ENCODE measurements at regions not wholly inside any gene's neighbourhood (a gene's known extent, or its start where the extent isn't known, plus 50 kb on each side); places are given as distances from the start of the nearest gene placed in this dataset.

GRCh38 chr2:172279813-172280212, 147.6 kb upstream of the ITGA6 start:
- no peak for TF ChIP-seq EZH2phosphoT487 (IDR thresholded peaks at IDR 0.05; ENCODE audit: low read depth, severe bottlenecking, unreplicated experiment)
- no peak for TF ChIP-seq CTCF (IDR thresholded peaks at IDR 0.05; ENCODE audit: poor library complexity)
- TF ChIP-seq EZH2 (IDR thresholded peaks at IDR 0.05; ENCODE audit: borderline replicate concordance) = no peak
